ENCODE measurements at regions not wholly inside any gene's neighbourhood (a gene's known extent, or its start where the extent isn't known, plus 50 kb on each side); places are given as distances from the start of the nearest gene placed in this dataset.

- H3K9me3 ChIP-seq, result no peaks in the 10 kb centered on the region
- Mint-ChIP-seq H3K36me3 (no peaks in the 10 kb centered on the region), H3K27ac (no peak overlapping the region), H3K4me1 (no peaks in the 10 kb centered on the region), H3K4me3 (no peak overlapping the region), H3K27me3 (peaks cover 0 to 2% of the 10 kb centered on the region in 2 donors), H3K9me3 (no peaks in the 10 kb centered on the region)
- ATAC-seq (replicated peaks in 1 of 4), result no peak
- ChIA-PET CTCF (no interaction called here), POLR2A (no interaction called here)
- H3K4me3 ChIP-seq (ENCODE audit: control insufficient read depth in 1 of 2, extremely low read depth in 1 of 2, low read length in 1 of 2), result no peak overlapping the region
- H3K4me1 ChIP-seq (ENCODE audit: control insufficient read depth in 1 of 2, extremely low read depth in 1 of 2, insufficient read depth in 2 of 2, low read length in 2 of 2), result no peaks in the 10 kb centered on the region
- peaks cover 0 to 16% of the 10 kb centered on the region in 2 experiments for H3K27me3 ChIP-seq (replicated peaks in 1 of 2; ENCODE audit: control insufficient read depth in 2 of 2, extremely low read depth in 1 of 2, insufficient read depth in 2 of 2, low read length in 1 of 2)
- no peak for DNase-seq
- no peak overlapping the region for H3K27ac ChIP-seq (ENCODE audit: low read length)
- no peaks in the 10 kb centered on the region for H3K36me3 ChIP-seq (ENCODE audit: control insufficient read depth in 2 of 2, extremely low read depth in 1 of 2, insufficient read depth in 1 of 2, low read length in 1 of 2)
- 92% methylated on average over 13 of the region's 15 CpGs for WGBS (ENCODE audit: insufficient coverage)
Measured at GRCh38 chr1:2906620-2907019, 105.1 kb upstream of the TTC34 start.

GRCh38 chr1:2907051-2907450 is 105.6 kb upstream of the TTC34 start:
- ATAC-seq (replicated peaks in 1 of 4), result no peak
- ChIA-PET POLR2A (no interaction called here), CTCF (no interaction called here)
- no peak overlapping the region for H3K27ac Mint-ChIP-seq
- H3K27me3 Mint-ChIP-seq, result peaks cover 0 to 2% of the 10 kb centered on the region in 2 donors
- H3K36me3 Mint-ChIP-seq, result no peaks in the 10 kb centered on the region
- WGBS (ENCODE audit: insufficient coverage), result 84% methylated on average over 10 of the region's 16 CpGs
- no peak overlapping the region for H3K4me3 Mint-ChIP-seq
- Histone ChIP-seq H3K4me1 (ENCODE audit: control insufficient read depth in 1 of 2, extremely low read depth in 1 of 2, insufficient read depth in 2 of 2, low read length in 2 of 2) (no peaks in the 10 kb centered on the region), H3K4me3 (ENCODE audit: control insufficient read depth in 1 of 2, extremely low read depth in 1 of 2, low read length in 1 of 2) (no peak overlapping the region), H3K27ac (ENCODE audit: low read length) (no peak overlapping the region), H3K27me3 (replicated peaks in 1 of 2; ENCODE audit: control insufficient read depth in 2 of 2, extremely low read depth in 1 of 2, insufficient read depth in 2 of 2, low read length in 1 of 2) (peaks cover 0 to 14% of the 10 kb centered on the region in 2 experiments), H3K9me3 (no peaks in the 10 kb centered on the region), H3K36me3 (ENCODE audit: control insufficient read depth in 2 of 2, extremely low read depth in 1 of 2, insufficient read depth in 1 of 2, low read length in 1 of 2) (no peaks in the 10 kb centered on the region)
- H3K4me1 Mint-ChIP-seq, result no peaks in the 10 kb centered on the region
- no peaks in the 10 kb centered on the region for H3K9me3 Mint-ChIP-seq
- no peak for DNase-seq

GRCh38 chr1:2908081-2908480 is 106.6 kb upstream of the TTC34 start:
- Histone ChIP-seq H3K4me3 (ENCODE audit: control insufficient read depth in 1 of 2, extremely low read depth in 1 of 2, low read length in 1 of 2) (no peak overlapping the region), H3K9me3 (no peaks in the 10 kb centered on the region), H3K27me3 (replicated peaks in 1 of 2; ENCODE audit: control insufficient read depth in 2 of 2, extremely low read depth in 1 of 2, insufficient read depth in 2 of 2, low read length in 1 of 2) (peaks cover 0 to 16% of the 10 kb centered on the region in 2 experiments), H3K36me3 (ENCODE audit: control insufficient read depth in 2 of 2, extremely low read depth in 1 of 2, insufficient read depth in 1 of 2, low read length in 1 of 2) (no peaks in the 10 kb centered on the region), H3K4me1 (ENCODE audit: control insufficient read depth in 1 of 2, extremely low read depth in 1 of 2, insufficient read depth in 2 of 2, low read length in 2 of 2) (no peaks in the 10 kb centered on the region), H3K27ac (ENCODE audit: low read length) (no peak overlapping the region)
- ATAC-seq (replicated peaks in 1 of 4) (no peak), DNase-seq (no peak)
- H3K27ac Mint-ChIP-seq, result no peak overlapping the region
- 93% methylated on average over 14 of the region's 16 CpGs for WGBS (ENCODE audit: insufficient coverage)
- no peaks in the 10 kb centered on the region for H3K9me3 Mint-ChIP-seq
- H3K4me3 Mint-ChIP-seq, result no peak overlapping the region
- H3K27me3 Mint-ChIP-seq, result peaks cover 0 to 2% of the 10 kb centered on the region in 2 donors
- ChIA-PET POLR2A (no interaction called here), CTCF (no interaction called here)
- no peaks in the 10 kb centered on the region for H3K4me1 Mint-ChIP-seq
- no peaks in the 10 kb centered on the region for H3K36me3 Mint-ChIP-seq

GRCh38 chr1:2908561-2908960 is 107.1 kb upstream of the TTC34 start:
- CTCF ChIA-PET, result no interaction called here
- H3K36me3 Mint-ChIP-seq, result no peaks in the 10 kb centered on the region
- POLR2A ChIA-PET, result no interaction called here
- no peaks in the 10 kb centered on the region for H3K9me3 Mint-ChIP-seq
- H3K4me3 ChIP-seq (ENCODE audit: control insufficient read depth in 1 of 2, extremely low read depth in 1 of 2, low read length in 1 of 2), result no peak overlapping the region
- H3K36me3 ChIP-seq (ENCODE audit: control insufficient read depth in 2 of 2, extremely low read depth in 1 of 2, insufficient read depth in 1 of 2, low read length in 1 of 2), result no peaks in the 10 kb centered on the region
- peaks cover 0 to 2% of the 10 kb centered on the region in 2 donors for H3K27me3 Mint-ChIP-seq
- H3K27ac Mint-ChIP-seq, result no peak overlapping the region
- no peak overlapping the region for H3K27ac ChIP-seq (ENCODE audit: low read length)
- H3K9me3 ChIP-seq, result no peaks in the 10 kb centered on the region
- no peaks in the 10 kb centered on the region for H3K4me1 ChIP-seq (ENCODE audit: control insufficient read depth in 1 of 2, extremely low read depth in 1 of 2, insufficient read depth in 2 of 2, low read length in 2 of 2)
- H3K27me3 ChIP-seq (replicated peaks in 1 of 2; ENCODE audit: control insufficient read depth in 2 of 2, extremely low read depth in 1 of 2, insufficient read depth in 2 of 2, low read length in 1 of 2), result peaks cover 0 to 17% of the 10 kb centered on the region in 2 experiments
- DNase-seq, result no peak
- no peaks in the 10 kb centered on the region for H3K4me1 Mint-ChIP-seq
- H3K4me3 Mint-ChIP-seq, result no peak overlapping the region
- WGBS (ENCODE audit: insufficient coverage), result 63% methylated on average over 13 of the region's 15 CpGs
- ATAC-seq (replicated peaks in 1 of 4), result no peak

- Mint-ChIP-seq H3K4me3 (no peak overlapping the region), H3K27me3 (peaks cover 0 to 2% of the 10 kb centered on the region in 2 donors), H3K4me1 (no peaks in the 10 kb centered on the region), H3K9me3 (no peaks in the 10 kb centered on the region), H3K27ac (no peak overlapping the region), H3K36me3 (no peaks in the 10 kb centered on the region)
- ChIA-PET POLR2A (no interaction called here), CTCF (no interaction called here)
- no peak overlapping the region for H3K4me3 ChIP-seq (ENCODE audit: control insufficient read depth in 1 of 2, extremely low read depth in 1 of 2, low read length in 1 of 2)
- no peak overlapping the region for H3K27ac ChIP-seq (ENCODE audit: low read length)
- 71% methylated on average over 5 of the region's 14 CpGs for WGBS (ENCODE audit: insufficient coverage)
- H3K27me3 ChIP-seq (replicated peaks in 1 of 2; ENCODE audit: control insufficient read depth in 2 of 2, extremely low read depth in 1 of 2, insufficient read depth in 2 of 2, low read length in 1 of 2), result peaks cover 0 to 15% of the 10 kb centered on the region in 2 experiments
- no peaks in the 10 kb centered on the region for H3K9me3 ChIP-seq
- H3K4me1 ChIP-seq (ENCODE audit: control insufficient read depth in 1 of 2, extremely low read depth in 1 of 2, insufficient read depth in 2 of 2, low read length in 2 of 2), result no peaks in the 10 kb centered on the region
- no peak for ATAC-seq (replicated peaks in 1 of 4)
- no peak for DNase-seq
- no peaks in the 10 kb centered on the region for H3K36me3 ChIP-seq (ENCODE audit: control insufficient read depth in 2 of 2, extremely low read depth in 1 of 2, insufficient read depth in 1 of 2, low read length in 1 of 2)
Measured at GRCh38 chr1:2909797-2910196, 108.3 kb upstream of the TTC34 start.

- DNase-seq (no peak), ATAC-seq (replicated peaks in 1 of 4) (no peak)
- no peaks in the 10 kb centered on the region for H3K36me3 Mint-ChIP-seq
- H3K9me3 Mint-ChIP-seq, result no peaks in the 10 kb centered on the region
- ChIA-PET POLR2A (no interaction called here), CTCF (no interaction called here)
- no peak overlapping the region for H3K27ac Mint-ChIP-seq
- Histone ChIP-seq H3K4me1 (ENCODE audit: control insufficient read depth in 1 of 2, extremely low read depth in 1 of 2, insufficient read depth in 2 of 2, low read length in 2 of 2) (no peaks in the 10 kb centered on the region), H3K27me3 (replicated peaks in 1 of 2; ENCODE audit: control insufficient read depth in 2 of 2, extremely low read depth in 1 of 2, insufficient read depth in 2 of 2, low read length in 1 of 2) (peaks cover 0 to 15% of the 10 kb centered on the region in 2 experiments), H3K9me3 (no peaks in the 10 kb centered on the region), H3K27ac (ENCODE audit: low read length) (no peak overlapping the region), H3K36me3 (ENCODE audit: control insufficient read depth in 2 of 2, extremely low read depth in 1 of 2, insufficient read depth in 1 of 2, low read length in 1 of 2) (no peaks in the 10 kb centered on the region), H3K4me3 (ENCODE audit: control insufficient read depth in 1 of 2, extremely low read depth in 1 of 2, low read length in 1 of 2) (no peak overlapping the region)
- 91% methylated on average over 11 of the region's 11 CpGs for WGBS (ENCODE audit: insufficient coverage)
- no peaks in the 10 kb centered on the region for H3K4me1 Mint-ChIP-seq
- peaks cover 0 to 2% of the 10 kb centered on the region in 2 donors for H3K27me3 Mint-ChIP-seq
- H3K4me3 Mint-ChIP-seq, result no peak overlapping the region
Measured at GRCh38 chr1:2910211-2910610, 108.7 kb upstream of the TTC34 start.
